ENCODE measurements at regions not wholly inside any gene's neighbourhood (a gene's known extent, or its start where the extent isn't known, plus 50 kb on each side); places are given as distances from the start of the nearest gene placed in this dataset.

GRCh38 chr12:86623267-86623666 is 367.1 kb upstream of the MGAT4C start:
- TF ChIP-seq, protein P1, sequence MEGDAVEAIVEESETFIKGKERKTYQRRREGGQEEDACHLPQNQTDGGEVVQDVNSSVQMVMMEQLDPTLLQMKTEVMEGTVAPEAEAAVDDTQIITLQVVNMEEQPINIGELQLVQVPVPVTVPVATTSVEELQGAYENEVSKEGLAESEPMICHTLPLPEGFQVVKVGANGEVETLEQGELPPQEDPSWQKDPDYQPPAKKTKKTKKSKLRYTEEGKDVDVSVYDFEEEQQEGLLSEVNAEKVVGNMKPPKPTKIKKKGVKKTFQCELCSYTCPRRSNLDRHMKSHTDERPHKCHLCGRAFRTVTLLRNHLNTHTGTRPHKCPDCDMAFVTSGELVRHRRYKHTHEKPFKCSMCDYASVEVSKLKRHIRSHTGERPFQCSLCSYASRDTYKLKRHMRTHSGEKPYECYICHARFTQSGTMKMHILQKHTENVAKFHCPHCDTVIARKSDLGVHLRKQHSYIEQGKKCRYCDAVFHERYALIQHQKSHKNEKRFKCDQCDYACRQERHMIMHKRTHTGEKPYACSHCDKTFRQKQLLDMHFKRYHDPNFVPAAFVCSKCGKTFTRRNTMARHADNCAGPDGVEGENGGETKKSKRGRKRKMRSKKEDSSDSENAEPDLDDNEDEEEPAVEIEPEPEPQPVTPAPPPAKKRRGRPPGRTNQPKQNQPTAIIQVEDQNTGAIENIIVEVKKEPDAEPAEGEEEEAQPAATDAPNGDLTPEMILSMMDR (IDR thresholded peaks at IDR 0.05), result no peak
- no peak overlapping the region for H3K27ac ChIP-seq
- no peaks in the 10 kb centered on the region for H3K36me3 ChIP-seq
- H3K27me3 ChIP-seq, result no peaks in the 10 kb centered on the region
- H3K9me3 ChIP-seq, result peaks cover 3% of the 10 kb centered on the region
- no peaks in the 10 kb centered on the region for H3K4me1 ChIP-seq (ENCODE audit: control insufficient read depth in 1 of 2, insufficient read depth in 1 of 2, low read depth in 1 of 2, low read length in 1 of 2)
- no peak overlapping the region for H3K4me3 ChIP-seq (ENCODE audit: low read depth in 1 of 2, low read length in 1 of 2)

GRCh38 chr12:86621957-86622356 is 365.8 kb upstream of the MGAT4C start:
- H3K4me1 ChIP-seq (ENCODE audit: control insufficient read depth in 1 of 2, insufficient read depth in 1 of 2, low read depth in 1 of 2, low read length in 1 of 2), result no peaks in the 10 kb centered on the region
- no peak overlapping the region for H3K4me3 ChIP-seq (ENCODE audit: low read depth in 1 of 2, low read length in 1 of 2)
- TF ChIP-seq, protein P1 (IDR thresholded peaks at IDR 0.05), result no peak
- no peak overlapping the region for H3K27ac ChIP-seq
- peaks cover 3% of the 10 kb centered on the region for H3K9me3 ChIP-seq
- H3K27me3 ChIP-seq, result no peaks in the 10 kb centered on the region
- no peaks in the 10 kb centered on the region for H3K36me3 ChIP-seq

- H3K4me1 ChIP-seq (ENCODE audit: control insufficient read depth in 1 of 2, insufficient read depth in 1 of 2, low read depth in 1 of 2, low read length in 1 of 2), result no peaks in the 10 kb centered on the region
- no peak overlapping the region for H3K27ac ChIP-seq
- H3K9me3 ChIP-seq, result no peaks in the 10 kb centered on the region
- TF ChIP-seq, protein P1 (IDR thresholded peaks at IDR 0.05), result no peak
- H3K36me3 ChIP-seq, result no peaks in the 10 kb centered on the region
- H3K4me3 ChIP-seq (ENCODE audit: low read depth in 1 of 2, low read length in 1 of 2), result no peak overlapping the region
- H3K27me3 ChIP-seq, result no peaks in the 10 kb centered on the region
These were observed 357.1 kb upstream of the MGAT4C start for GRCh38 chr12:86613311-86613710.

GRCh38 chr12:86608638-86609037 is 352.4 kb upstream of the MGAT4C start:
- Histone ChIP-seq H3K27me3 (no peaks in the 10 kb centered on the region), H3K4me3 (ENCODE audit: low read depth in 1 of 2, low read length in 1 of 2) (no peak overlapping the region), H3K27ac (no peak overlapping the region), H3K36me3 (no peaks in the 10 kb centered on the region), H3K9me3 (no peaks in the 10 kb centered on the region), H3K4me1 (ENCODE audit: control insufficient read depth in 1 of 2, insufficient read depth in 1 of 2, low read depth in 1 of 2, low read length in 1 of 2) (no peaks in the 10 kb centered on the region)
- TF ChIP-seq, protein P1 (IDR thresholded peaks at IDR 0.05), result no peak

GRCh38 chr12:86601550-86602308 is 345.5 kb upstream of the MGAT4C start:
- Histone ChIP-seq H3K27ac (no peak overlapping the region), H3K9me3 (no peaks in the 10 kb centered on the region), H3K36me3 (no peaks in the 10 kb centered on the region), H3K4me1 (ENCODE audit: control insufficient read depth in 1 of 2, insufficient read depth in 1 of 2, low read depth in 1 of 2, low read length in 1 of 2) (no peaks in the 10 kb centered on the region), H3K4me3 (ENCODE audit: low read depth in 1 of 2, low read length in 1 of 2) (no peak overlapping the region), H3K27me3 (no peaks in the 10 kb centered on the region)
- TF ChIP-seq, protein P1 (IDR thresholded peaks at IDR 0.05), result no peak
